Activated CD4-positive, alpha-beta T cell treated with anti-CD3 and anti-CD28 coated beads, Interleukin-10, Interleukin-2, amounts not matched to agents 100 ng/mL and 50 ng/mL, durations not matched to agents 16 hours and 8 hours (primary cell): ENCODE measurements at regions not wholly inside any gene's neighbourhood (a gene's known extent, or its start where the extent isn't known, plus 50 kb on each side); places are given as distances from the start of the nearest gene placed in this dataset.
"Not testable (repeated sequence)": the region's sequence is repeated elsewhere in the genome, so short reads cannot be mapped to it uniquely, and the experiment has no call there.

Source experiments
- DNase-seq: peaks from one replicate; pipeline ENCODE4 v3.0.0-alpha.2; 2020

DNA sequence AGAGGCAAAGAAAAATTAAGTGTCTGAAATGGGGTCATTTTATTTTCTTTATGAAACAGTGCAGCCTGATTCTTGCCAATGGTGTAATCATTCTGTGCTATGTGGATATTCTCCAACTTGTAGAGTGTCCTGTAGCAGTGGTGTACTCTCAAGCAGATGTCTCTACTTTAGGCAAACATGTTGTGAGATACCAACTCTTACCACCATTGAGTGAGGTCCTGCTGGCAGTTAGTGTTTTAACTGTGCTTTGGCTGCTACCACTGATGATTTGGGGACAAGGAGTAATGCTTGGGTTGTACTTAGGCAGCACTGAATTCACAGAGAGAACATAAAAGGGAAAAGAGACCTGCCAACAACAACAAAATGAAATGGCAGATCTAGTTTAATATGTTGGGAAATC, 122.5 kb downstream of the APIP start:
- DNase-seq: no peak

DNA sequence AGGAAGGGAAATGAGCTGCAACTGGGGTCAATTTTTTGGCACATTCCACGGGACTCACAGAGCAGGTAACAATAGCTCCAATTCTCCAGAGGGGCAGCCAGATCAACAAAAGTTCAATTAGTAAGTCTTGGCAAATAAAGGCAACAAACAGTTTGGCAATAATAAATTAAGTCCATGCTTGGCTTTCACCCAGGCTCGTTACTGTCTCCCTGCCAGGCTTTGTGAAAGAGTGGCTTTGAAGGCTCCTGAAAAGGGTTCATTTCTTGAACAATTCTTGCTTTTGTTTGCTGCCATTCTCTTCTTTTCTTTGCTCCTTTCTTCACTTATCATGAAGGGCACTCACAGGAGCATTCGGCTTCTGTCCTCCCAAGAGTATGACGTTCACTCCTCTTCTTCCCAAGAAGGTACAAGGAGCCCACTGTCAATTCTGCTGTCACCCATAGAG, 123.3 kb downstream of the APIP start:
- DNase-seq: no peak

DNA sequence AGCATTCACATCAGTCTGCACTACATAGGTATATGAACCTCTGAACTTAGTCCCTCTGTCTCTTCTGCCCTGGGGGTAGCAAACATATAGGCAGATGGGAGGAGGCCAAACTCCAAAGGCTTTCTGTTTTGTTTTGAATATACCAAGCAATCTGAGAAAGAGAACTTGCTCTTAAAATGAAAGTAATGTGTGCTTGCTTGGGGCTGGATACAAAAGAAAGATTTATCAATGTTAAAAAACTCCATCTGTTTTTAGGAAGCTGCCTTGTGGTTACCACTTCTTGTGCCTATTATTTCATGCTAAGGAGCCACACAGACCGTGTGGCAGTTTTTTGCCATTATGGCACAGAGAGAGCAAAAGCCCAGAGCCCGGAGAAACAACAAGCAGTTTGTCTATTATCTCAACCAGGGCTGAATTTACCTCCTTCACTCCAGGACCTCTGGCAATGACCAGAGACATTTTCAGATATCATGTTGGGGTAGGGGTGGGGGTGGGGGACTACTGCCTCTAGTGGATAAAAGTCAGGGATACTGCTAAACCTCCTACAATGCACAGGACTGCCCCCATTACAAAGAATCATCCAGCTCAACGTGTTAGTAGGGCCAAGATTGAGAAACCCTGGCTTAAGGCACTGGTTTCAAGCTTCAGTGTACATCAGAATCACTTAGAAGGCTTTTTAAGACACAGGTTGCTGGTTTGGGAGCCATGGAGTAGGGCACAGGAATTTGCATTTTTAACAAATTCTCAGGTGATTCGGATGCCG, 124.2 kb downstream of the APIP start:
- DNase-seq: no peak

DNA sequence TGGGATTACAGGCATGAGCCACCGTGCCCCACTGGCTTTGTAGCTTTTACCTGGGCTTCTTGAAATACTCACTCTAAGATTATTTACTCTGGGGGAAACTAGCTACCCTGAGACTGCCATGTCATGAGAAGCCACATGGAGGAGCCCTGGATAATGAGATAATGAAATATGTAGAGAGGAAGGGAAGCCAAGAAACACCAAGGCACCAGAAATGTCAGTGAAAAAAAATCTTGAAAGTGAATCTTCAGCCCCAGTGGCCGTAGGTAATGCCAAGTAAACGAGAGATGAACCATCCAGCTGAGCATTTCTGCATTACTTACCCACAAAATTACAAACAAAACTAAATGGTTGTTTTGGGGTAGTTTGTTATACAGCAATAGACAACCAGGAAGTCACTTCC, 125.6 kb downstream of the APIP start:
- DNase-seq: no peak

DNA sequence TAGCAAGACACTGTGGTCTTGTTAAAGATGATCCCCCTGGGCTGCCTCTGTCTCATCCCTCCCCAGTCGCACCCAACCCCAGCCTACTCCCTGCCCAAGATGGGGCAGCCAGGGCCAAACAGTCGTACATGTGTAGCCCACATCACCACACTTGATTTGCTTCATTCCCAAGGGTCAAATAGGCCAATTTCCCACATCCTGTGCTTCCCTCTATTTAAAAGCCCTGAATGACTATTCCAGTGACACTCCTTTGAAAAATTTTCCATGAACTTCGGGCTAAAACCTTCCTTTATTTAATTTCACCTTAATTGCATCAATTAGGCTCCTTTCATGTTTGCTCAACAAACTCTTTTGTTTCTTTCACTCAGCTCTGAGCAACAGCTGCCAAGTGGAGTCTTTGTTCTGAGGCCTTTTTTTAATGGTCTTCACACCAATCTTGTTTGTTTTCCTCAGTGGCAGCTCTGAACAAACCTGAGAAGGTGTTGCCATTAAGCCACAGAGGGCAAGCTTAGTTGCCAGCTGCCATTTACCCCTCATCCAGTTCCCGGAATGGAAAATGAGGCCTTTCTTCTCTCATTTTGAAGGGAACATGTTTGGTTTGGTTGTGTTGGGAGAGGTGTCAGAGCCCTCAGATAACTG, 126.9 kb downstream of the APIP start:
- no peak for DNase-seq

DNA sequence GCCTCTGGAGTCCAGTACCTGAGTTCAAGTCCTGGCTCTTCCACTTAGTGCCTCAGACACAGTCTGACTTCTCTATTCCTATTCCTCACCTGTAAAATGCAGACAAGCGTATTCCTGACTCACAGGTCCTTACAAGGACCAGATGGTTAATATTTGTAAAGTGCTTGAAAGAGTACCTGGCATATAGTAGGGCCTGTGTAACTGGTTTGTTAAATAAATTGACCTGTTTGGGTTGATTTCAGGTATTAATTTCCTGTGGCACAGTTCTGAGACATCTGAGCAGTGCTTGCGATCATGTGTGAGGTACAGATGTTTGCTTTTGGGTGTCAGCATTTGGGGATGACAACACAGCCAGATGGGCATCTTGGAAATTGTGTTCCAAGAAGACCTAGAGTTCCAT, 127.5 kb downstream of the APIP start:
- DNase-seq: no peak

DNA sequence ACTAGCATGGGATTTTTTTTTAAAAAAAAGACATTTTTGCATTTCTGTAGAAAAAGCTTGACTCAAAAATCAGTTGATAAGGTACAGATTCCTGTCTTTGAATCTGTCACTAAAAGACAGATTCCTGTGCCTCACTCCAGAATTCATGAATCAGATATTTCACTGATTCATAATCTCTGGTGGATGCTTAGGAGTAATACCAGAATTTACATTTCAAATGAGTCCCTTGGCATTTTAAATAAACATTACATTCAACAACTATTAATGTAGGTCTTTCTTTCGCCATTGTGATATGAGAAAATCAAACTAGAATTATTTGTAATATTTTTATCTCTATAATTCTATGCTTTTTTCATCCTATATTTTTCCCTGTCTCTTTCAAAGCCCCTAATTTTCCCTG, 128.3 kb downstream of the APIP start:
- no peak for DNase-seq

DNA sequence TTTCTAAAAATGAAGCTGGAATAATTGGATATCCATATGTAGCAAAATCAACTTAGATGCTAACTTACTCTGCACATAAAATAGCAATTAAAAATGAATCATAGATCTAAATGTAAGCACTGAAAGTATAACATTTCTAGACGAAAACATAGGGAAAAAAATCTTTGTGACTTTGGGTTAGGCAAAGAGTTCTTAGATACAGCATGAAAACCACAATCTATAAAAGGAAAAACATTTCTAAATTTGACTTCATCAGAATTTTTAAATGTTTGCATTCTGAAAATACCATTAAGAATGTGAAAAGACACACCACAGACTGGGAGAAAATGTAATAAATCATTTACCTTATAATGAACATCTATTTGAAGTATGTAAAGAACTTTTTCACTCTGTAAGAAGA, 128.8 kb downstream of the APIP start:
- no peak for DNase-seq

DNA sequence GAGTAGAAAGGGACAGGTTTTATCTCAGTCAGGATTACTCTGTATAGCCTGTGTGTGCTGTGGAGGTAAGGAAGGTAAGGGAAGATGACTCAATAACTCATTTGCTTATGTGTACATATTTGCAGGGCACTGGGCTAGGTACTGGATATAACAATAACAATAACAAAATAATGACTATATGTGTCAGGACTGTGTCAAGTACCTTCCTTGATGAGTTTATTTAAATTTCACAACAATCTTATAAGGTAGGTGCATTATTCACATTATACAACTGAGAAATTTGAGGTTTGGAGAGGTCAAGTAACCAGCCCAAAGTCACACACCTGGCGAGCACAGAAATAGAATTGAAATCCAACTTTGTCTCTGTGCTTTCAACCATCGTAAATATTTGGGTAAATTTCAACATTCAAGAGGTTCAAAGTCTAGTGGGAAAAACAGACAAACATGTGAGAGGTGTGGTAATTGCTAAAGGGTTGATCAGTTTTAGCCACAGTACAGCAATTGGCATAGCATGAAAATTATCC, 131.8 kb downstream of the APIP start:
- no peak for DNase-seq

DNA sequence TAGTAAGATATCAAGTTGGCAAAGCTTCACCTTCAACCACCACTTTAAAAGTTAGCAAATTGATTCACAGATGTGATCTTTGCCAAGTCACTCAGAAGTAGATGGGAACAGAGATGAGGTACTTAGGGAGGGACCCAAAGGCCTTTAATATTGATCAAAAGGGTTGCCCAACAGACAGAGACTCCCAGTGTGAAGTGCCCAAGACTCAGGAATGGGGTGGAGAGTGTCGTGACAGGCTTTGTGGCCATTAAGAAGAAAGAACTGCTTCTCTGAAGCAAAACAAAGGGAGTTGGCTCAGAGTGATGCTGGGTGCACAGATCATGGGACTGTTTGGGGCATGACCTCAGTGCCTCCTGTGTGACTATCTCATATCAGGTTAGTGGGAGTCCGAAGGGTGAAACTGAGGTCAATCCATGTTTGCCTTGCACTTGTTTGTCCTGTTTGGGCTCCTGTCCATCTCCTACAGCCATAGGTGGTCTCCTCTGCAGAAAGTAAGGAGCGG, 132.3 kb downstream of the APIP start:
- no peak for DNase-seq

DNA sequence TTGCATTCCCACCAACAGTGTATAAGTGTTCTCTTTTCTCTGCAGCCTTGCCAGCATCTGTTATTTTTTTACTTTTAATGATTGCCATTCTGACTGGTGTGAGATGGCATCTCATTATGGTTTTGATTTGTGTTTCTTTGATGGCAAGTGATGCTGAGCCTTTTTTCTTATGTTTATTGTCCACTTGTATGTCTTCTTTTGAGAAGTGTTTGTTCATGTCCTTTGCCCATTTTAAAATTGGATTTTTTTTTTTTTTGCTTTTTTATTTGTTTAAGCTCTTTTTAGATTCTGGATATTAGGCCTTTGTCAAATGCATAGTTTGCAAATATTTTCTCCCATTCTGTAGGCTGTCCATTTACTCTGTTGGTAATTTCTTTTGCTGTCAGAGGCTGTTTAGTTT, 134.4 kb downstream of the APIP start:
- not testable (repeated sequence) for DNase-seq

DNA sequence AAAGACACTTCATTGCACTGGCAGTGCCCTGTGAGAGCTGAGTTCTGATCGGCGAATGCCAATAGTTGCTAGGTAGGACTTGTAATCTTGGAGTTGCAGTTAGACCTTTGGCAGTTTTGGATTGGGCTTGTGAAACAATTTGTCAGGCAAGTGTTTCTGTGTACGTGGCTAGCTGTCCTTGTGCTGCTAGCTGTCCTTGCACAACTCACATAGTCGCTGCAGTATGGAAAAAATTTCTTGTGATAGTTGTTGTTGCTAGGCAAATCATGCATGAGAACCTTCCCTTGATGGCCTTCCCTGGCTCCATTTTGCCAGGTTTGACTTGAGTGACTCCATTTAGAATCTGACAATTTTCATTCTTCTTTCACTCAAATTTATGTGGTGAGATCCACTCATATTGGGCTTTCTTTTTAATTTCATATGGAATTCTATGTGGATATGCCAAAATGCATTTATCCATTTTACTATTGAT, 140.7 kb downstream of the APIP start:
- DNase-seq: no peak

DNA sequence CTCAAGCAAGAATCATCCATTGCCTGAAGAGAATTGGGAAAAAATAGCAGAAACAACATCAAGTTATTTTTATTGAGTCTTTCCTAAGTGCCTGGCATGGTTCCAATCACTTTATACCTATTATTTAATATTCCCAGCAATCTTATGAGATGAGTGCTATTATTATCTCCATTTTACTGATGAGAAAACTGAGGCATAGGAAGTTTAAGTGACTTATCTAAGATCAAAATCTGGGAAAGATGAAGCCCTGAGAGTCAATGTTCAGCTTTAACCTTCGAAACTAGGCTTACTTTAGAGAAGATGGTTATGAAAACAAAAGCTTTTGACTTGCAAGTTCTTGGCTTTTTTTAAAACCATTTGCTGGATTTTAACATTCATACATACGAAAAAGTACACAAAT, 141.6 kb downstream of the APIP start:
- no peak for DNase-seq

DNA sequence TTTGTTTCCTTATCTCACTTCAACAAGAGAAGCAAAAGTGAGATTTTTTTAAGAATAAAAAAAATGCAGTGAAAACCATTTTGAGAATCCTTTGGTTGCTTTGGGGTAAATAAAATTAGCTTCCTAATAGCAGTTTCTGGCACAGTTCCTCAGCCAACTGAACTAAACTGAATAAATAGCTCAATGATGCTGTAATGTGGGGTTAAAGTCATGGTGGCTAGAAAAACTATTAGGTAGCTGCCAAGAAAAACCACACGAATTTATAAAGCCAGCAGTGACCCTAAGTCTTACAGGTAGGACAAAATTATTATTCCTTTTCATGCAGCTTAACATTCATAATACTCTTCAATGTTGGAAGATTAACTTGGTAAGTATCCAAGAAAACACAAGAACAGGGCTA, 142.4 kb downstream of the APIP start:
- no peak for DNase-seq

DNA sequence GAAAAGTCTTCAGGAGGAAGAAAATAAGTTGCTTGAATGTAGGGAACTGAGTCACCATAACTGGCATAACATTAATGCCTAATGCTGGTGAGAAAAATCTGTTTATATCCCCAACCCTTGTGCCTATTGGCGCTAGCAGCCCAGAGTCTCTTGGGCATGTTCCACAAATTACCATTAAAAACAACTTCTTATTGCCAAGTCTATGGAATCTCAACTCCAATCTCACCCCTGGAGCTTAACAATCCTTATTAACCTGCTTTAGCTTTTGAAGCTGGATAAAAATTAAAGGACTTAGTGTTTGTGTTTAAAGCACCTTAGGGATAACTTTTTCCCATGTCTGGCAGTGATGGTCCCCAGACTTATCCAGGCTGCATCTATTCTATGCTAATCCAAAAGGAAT, 143.0 kb downstream of the APIP start:
- no peak for DNase-seq

DNA sequence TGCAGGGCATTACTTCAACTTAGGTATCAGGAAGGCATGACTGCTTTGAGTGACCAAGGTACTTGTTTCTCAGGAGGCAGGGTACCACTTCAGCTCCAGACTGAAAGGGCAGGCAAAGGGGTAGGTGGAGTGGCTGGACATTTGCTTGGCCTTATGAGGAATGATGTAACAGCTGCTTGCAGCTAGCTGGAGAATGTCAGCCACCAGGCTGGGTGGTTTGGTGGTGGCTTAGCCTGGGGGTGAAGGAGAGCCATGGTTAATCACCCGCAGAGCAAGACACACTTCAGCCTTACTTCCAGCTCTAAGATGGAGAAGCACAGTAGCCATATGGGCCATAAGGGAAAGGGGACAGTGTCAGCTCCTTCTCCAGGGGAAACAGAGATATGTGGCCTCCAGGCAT, 146.1 kb downstream of the APIP start:
- no peak for DNase-seq

DNA sequence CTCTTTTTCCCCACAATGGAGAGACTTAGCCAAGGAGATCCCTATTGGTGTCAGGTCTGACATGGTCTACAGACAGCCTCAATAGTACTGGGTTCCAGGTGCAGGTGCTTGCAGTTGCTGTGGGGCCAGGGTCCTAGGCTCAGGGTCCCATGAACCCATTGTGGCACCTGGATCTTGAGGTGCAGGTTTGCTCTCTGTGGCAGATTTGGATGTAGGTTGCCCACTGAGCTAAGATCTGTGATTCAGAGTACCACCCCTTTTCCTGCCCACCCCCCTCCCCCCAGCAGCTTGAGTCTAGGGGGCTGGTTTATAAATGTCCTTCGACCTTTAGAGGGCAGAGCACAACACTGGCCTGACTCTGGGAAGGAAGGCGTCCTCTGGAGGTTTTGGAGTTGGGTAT, 147.0 kb downstream of the APIP start:
- no peak for DNase-seq

DNA sequence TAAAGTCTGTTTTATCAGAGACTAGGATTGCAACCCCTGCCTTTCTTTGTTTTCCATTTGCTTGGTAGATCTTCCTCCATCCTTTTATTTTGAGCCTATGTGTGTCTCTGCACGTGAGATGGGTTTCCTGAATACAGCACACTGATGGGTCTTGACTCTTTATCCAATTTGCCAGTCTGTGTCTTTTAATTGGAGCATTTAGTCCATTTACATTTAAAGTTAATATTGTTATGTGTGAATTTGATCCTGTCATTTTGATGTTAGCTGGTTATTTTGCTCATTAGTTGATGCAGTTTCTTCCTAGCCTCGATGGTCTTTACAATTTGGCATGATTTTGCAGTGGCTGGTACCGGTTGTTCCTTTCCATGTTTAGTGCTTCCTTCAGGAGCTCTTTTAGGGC, 141.7 kb downstream of the EHF start:
- DNase-seq: not testable (repeated sequence)

DNA sequence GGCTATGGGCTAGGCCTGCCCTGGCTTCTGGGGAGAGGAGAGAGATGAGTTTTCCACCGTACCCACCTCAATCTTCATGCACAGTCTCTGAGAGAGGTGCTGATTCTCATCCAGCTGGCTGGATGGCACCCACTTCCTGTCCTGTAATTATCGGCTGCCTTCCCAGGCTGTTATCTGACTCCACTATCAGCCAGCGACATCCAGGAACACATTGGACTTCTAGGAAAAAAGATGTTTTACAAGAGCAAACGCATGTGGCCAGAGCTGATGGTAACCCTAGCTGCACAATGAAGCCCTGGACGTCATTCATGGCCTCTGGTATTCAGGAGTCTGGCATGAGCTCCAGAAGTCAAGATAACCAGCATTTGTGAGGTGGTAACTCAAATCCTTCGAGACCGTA, 137.4 kb downstream of the EHF start:
- DNase-seq: no peak

DNA sequence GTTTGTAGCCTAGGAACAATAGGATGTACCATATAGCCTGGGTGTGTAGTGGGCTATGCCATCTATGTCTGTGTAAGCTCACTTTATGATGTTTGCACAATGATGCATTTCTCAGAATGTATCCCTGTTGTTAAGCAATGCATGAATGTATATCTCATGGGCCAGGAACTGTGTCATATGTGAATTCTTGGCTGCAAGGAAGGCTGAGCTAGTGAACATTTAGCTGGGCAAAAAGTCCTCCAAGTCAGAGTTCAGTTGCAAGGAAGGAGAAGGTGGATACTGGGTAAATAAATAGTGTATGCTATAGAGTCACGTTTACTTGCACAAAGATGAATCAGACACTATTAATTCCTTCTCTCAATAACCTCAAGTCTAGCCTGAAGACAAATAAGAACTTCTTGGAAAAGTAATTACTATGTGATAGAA, 136.1 kb downstream of the EHF start:
- DNase-seq: no peak

DNA sequence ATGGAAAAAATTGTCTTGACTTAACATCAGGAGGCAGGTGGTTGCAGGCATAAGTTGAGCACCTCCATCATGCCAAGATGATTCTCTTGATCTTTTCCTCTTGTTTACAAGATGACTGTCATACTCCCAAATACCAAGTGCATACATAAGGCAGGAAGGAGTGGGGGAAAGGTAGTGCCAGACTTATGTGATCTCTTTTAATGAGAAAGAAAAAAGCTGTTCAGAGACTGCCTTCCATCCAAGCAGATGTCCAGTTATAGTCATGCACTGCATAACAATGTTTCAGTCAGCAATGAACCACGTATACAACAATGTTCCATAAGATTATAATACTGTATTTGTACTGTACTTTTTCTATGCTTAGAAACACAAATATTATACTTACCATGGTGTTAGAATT, 135.7 kb downstream of the EHF start:
- no peak for DNase-seq

DNA sequence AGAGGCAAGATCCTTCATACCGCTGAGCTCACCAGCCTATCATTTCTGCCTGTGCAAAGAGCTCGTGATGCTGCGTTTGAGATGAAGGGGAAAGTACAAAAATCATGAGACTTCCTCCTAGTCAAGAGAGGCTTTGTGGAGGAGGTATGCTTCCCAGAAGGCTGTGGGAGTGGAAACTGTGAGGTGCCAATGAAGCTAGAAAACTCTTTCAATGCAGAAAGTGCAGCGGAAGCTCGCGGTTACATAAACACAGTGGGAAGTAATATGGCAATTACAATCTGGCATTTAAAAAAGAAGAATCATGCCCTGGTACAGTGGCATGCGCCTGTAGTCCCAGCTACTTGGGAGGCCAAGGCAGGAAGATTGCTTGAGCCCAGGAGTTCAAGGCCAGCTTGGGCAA, 134.8 kb downstream of the EHF start:
- DNase-seq: no peak

DNA sequence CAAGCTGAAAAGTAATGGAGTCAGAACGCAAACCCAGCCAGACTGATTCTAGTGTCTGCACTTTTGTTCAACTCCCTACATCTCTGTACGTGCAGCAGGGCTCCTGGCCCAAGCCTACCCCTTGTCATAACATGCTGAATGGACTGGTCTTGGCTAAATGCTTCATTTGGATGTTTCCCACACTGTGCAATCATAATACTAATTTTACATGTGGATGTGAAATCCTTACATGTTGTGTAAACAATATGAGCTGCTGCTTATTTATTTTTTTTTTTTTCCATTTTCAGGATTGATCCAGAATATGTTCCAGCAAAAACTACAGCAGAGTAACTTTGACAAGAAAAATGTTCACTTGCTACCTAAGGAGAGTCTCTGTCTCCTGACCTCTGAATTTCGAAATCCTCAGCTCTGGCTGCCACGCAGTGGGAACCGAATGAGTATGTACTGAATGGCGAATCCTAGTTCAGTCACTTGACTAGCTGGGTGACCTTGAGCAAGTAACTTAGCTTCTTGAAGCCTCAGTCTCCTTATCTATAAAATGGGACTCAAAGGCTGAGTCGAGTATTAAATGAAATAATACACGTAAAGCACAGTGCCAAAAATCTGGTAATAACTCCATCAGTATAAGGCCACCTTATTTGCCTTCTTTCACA, 133.4 kb downstream of the EHF start:
- DNase-seq: no peak
